Large intestine (tissue), 3 donors: ENCODE measurements at regions not wholly inside any gene's neighbourhood (a gene's known extent, or its start where the extent isn't known, plus 50 kb on each side); places are given as distances from the start of the nearest gene placed in this dataset.
"Not testable (repeated sequence)": the region's sequence is repeated elsewhere in the genome, so short reads cannot be mapped to it uniquely, and the experiment has no call there.

ENCODE experiments used
- DNase-seq, 2 donors: peaks; one replicate each; pipeline versions ENCODE4 v3.0.0 to v3.0.0-alpha.2; 2013
- H3K27ac ChIP-seq: one replicate; pipeline ENCODE4 v1.5.1; 2013; ENCODE audit warnings: low read length
- H3K27me3 ChIP-seq: 2 replicates; pipeline ENCODE4 v1.6.1; 2013; ENCODE audit warnings: low read length; ENCODE audit not compliant: control insufficient read depth, insufficient read depth
- H3K36me3 ChIP-seq: 2 replicates; pipeline ENCODE4 v1.6.1; 2013; ENCODE audit warnings: low read length; ENCODE audit not compliant: control insufficient read depth, insufficient read depth
- H3K4me1 ChIP-seq: one replicate; pipeline ENCODE4 v1.6.1; 2013; ENCODE audit warnings: low read length; ENCODE audit not compliant: control insufficient read depth, insufficient read depth
- H3K4me3 ChIP-seq: one replicate; pipeline ENCODE4 v1.5.1; 2013; ENCODE audit warnings: low read length
- H3K9me3 ChIP-seq: one replicate; pipeline ENCODE4 v1.6.1; 2013; ENCODE audit warnings: mild to moderate bottlenecking, low read depth, low read length, moderate library complexity; ENCODE audit not compliant: control insufficient read depth
- WGBS: methylation state at CpG from one replicate; pipeline ENCODE4 v1.1.5; 2013; ENCODE audit warnings: low lambda C conversion rate; ENCODE audit not compliant: insufficient coverage; 5-methylcytosine and 5-hydroxymethylcytosine counted together

GRCh38 chr21:28485301-28486022 is 507.2 kb downstream of the LTN1 start:
- Histone ChIP-seq H3K36me3 (no peaks in the 10 kb centered on the region), H3K4me1 (no peaks in the 10 kb centered on the region), H3K9me3 (no peaks in the 10 kb centered on the region), H3K4me3 (no peak overlapping the region), H3K27me3 (no peaks in the 10 kb centered on the region), H3K27ac (no peak overlapping the region)
- WGBS: 93% methylated on average over 3 of the region's 4 CpGs
- no peak for DNase-seq

GRCh38 chr21:28483301-28484035 is 509.2 kb downstream of the LTN1 start:
- Histone ChIP-seq H3K9me3 (no peaks in the 10 kb centered on the region), H3K27ac (no peak overlapping the region), H3K4me3 (no peak overlapping the region), H3K4me1 (no peaks in the 10 kb centered on the region), H3K27me3 (no peaks in the 10 kb centered on the region), H3K36me3 (no peaks in the 10 kb centered on the region)
- WGBS: 80% methylated on average over 1 of the region's 3 CpGs
- no peak for DNase-seq

GRCh38 chr21:28482657-28483056 is 510.0 kb downstream of the LTN1 start:
- Histone ChIP-seq H3K9me3 (no peaks in the 10 kb centered on the region), H3K4me1 (no peaks in the 10 kb centered on the region), H3K4me3 (no peak overlapping the region), H3K27ac (no peak overlapping the region), H3K27me3 (no peaks in the 10 kb centered on the region), H3K36me3 (no peaks in the 10 kb centered on the region)
- WGBS: no CpG with 5 or more reads among the region's 4 CpGs
- no peak for DNase-seq

- DNase-seq: no peak
These were observed 512.2 kb downstream of the LTN1 start for GRCh38 chr21:28480470-28480869.

GRCh38 chr21:28473530-28474220 is 519.0 kb downstream of the LTN1 start:
- Histone ChIP-seq H3K4me3 (no peak overlapping the region), H3K9me3 (no peaks in the 10 kb centered on the region), H3K27ac (no peak overlapping the region), H3K36me3 (no peaks in the 10 kb centered on the region), H3K4me1 (no peaks in the 10 kb centered on the region), H3K27me3 (no peaks in the 10 kb centered on the region)
- DNase-seq: no peak
- WGBS: 89% methylated on average over 1 of the region's 2 CpGs

More at GRCh38 chr21:28480470-28480869, 512.2 kb downstream of the LTN1 start:
- H3K4me3 ChIP-seq: no peak overlapping the region
- H3K27ac ChIP-seq: no peak overlapping the region
- H3K4me1 ChIP-seq: no peaks in the 10 kb centered on the region
- no peaks in the 10 kb centered on the region for H3K36me3 ChIP-seq
- no peaks in the 10 kb centered on the region for H3K27me3 ChIP-seq
- H3K9me3 ChIP-seq: no peaks in the 10 kb centered on the region
- WGBS: 100% methylated on average over 1 of the region's 5 CpGs

GRCh38 chr21:28472543-28472942 is 520.1 kb downstream of the LTN1 start:
- H3K27me3 ChIP-seq, DNase-seq, H3K36me3 ChIP-seq, H3K9me3 ChIP-seq, H3K4me3 ChIP-seq, H3K27ac ChIP-seq, H3K4me1 ChIP-seq: not testable (repeated sequence)
- WGBS: no CpG with 5 or more reads among the region's 2 CpGs

GRCh38 chr21:28464988-28465387 is 527.7 kb downstream of the LTN1 start:
- no peaks in the 10 kb centered on the region for H3K4me1 ChIP-seq
- no peaks in the 10 kb centered on the region for H3K27me3 ChIP-seq
- no peaks in the 10 kb centered on the region for H3K9me3 ChIP-seq
- DNase-seq: no peak
- H3K4me3 ChIP-seq: no peak overlapping the region
- H3K27ac ChIP-seq: no peak overlapping the region
- H3K36me3 ChIP-seq: no peaks in the 10 kb centered on the region
- WGBS: 100% methylated on average over 1 of the region's 5 CpGs

- DNase-seq: no peak
- Histone ChIP-seq H3K9me3 (no peaks in the 10 kb centered on the region), H3K4me3 (no peak overlapping the region), H3K4me1 (no peaks in the 10 kb centered on the region), H3K27ac (no peak overlapping the region), H3K27me3 (no peaks in the 10 kb centered on the region), H3K36me3 (no peaks in the 10 kb centered on the region)
These were observed 528.6 kb downstream of the LTN1 start for GRCh38 chr21:28464095-28464494.

GRCh38 chr21:28459193-28459592 is 533.5 kb downstream of the LTN1 start:
- no peaks in the 10 kb centered on the region for H3K9me3 ChIP-seq
- H3K36me3 ChIP-seq: no peaks in the 10 kb centered on the region
- no CpG with 5 or more reads among the region's 2 CpGs for WGBS
- no peaks in the 10 kb centered on the region for H3K4me1 ChIP-seq
- no peak overlapping the region for H3K27ac ChIP-seq
- H3K27me3 ChIP-seq: no peaks in the 10 kb centered on the region
- no peak overlapping the region for H3K4me3 ChIP-seq
- no peak for DNase-seq

GRCh38 chr21:28458446-28458845 is 534.2 kb downstream of the LTN1 start:
- no peak for DNase-seq
- Histone ChIP-seq H3K4me1 (no peaks in the 10 kb centered on the region), H3K9me3 (no peaks in the 10 kb centered on the region), H3K4me3 (no peak overlapping the region), H3K36me3 (no peaks in the 10 kb centered on the region), H3K27ac (no peak overlapping the region), H3K27me3 (no peaks in the 10 kb centered on the region)
- no CpG with 5 or more reads among the region's 1 CpG for WGBS
